Activated CD4-positive, alpha-beta T cell treated with anti-CD3 and anti-CD28 coated beads for 4 hours (primary cell): ENCODE measurements at regions not wholly inside any gene's neighbourhood (a gene's known extent, or its start where the extent isn't known, plus 50 kb on each side); places are given as distances from the start of the nearest gene placed in this dataset.
"Not testable (repeated sequence)": the region's sequence is repeated elsewhere in the genome, so short reads cannot be mapped to it uniquely, and the experiment has no call there.

Experiments
- DNase-seq, 2 donors: peaks; one replicate each; pipeline ENCODE4 v3.0.0-alpha.2; 2020

DNA sequence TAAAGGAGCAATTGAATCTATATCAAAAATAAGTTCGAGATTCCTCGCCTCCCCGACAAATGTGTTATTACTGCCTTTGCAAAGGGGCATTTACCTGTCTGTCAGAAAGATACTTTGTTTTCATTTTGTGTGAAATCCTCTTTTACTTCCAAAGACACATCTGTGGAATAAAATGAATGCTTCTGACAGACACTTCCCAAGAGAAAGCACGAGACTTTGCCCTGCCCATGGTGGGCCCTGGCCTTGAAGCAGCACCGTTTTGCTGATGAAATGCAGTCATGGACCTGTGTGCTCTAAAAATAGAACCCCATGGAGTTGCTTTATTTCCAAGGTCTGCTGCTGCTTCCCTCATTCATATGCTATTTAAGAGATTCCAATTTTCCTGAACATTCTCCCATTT, 85.9 kb upstream of the USP47 start:
- DNase-seq, result no peak

GRCh38 chr11:11752679-11753078, 89.1 kb upstream of the USP47 start:
- no peak for DNase-seq

DNA sequence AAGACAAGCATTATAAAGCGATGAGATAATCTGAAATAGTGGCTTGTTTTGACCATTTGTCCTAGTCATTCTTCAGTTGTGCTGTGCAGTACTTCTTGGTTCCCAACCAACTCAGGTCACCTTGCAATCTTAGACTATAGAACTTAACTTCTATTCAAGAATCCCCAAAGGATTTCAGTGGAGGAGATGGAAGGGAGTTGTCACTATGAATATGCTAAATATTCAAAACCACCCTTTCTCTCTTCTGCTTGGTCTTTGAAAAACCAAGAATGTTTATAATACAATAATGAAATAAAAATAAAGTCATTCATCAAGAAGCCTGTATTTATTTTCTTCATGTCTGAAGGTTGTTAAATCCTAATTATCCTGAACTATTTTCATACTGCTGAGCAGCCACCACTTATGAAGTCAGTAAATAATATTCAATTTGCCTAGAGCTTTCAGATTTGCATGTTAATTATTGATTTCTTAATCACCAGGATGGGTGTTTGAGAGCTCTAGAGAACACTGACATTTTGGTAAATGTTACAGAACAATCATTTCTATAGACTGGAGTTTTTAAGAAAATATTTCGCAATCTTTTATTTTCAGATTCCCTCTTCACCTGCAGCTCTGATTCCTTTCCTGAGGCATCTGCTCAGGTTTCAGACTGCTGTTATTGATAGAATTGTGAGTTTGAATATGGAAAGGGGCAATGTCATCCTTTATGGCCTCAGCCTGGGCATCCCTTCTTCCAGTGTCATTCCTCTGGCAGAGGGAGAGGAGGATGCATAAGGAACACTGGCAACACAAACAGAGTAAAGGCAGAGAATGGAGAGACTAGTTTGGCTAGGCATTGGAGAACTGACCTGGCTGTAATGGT, 91.5 kb upstream of the USP47 start:
- DNase-seq, result no peak

DNA sequence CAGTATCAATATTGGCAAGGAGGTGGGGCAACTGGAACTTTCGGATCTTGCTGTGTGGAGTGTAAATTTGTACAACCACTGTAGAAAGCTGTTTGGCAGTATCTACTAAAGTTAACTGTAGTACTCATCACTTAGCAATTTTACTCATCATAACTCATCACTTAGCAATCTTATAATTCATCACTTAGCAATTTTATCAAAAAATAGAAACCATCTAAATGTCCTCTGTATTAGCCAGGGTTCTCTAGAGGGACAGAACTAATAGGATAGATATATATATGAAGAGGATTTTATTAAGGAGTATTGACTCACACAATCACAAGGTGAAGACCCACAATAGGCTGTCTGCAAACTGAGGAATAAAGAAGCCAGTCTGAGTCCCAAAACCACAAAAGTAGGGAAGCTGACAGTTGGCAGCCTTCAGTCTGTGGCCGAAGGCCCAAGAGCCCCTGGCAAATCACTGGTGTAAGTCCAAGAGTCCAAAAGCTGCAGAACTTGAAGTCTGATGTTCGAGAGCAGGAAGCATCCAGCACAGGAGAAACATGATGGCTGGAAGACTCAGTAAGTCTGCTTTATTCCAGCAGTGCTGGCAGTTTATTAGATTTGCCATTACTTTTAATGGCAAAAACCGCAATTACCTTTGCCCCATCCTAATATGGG, 92.9 kb upstream of the USP47 start:
- no peak for DNase-seq

GRCh38 chr11:11747570-11747969, 94.2 kb upstream of the USP47 start:
- no peak for DNase-seq

DNA sequence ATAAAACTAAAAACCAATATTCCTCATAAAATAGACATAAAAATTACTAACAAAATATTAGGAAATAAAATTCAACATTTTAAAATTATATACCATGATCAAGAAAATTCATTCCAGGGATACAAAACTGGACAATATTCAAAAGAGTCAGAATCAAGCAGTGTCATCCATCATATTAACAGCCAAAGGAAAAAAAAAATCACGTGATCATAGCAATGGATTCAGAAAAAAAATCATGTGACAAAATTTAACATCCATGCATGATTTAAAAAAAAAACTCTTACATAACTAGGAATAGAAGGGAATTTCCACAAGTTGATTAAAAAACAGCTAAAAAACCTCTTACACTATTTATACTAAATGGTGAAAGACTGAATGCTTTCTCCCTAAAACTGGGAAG, 95.3 kb upstream of the USP47 start:
- DNase-seq, result no peak

GRCh38 chr11:11743216-11743615, 98.6 kb upstream of the USP47 start:
- DNase-seq, result no peak

- no peak for DNase-seq
Observed at GRCh38 chr11:11742486-11742885, 99.3 kb upstream of the USP47 start.

DNA sequence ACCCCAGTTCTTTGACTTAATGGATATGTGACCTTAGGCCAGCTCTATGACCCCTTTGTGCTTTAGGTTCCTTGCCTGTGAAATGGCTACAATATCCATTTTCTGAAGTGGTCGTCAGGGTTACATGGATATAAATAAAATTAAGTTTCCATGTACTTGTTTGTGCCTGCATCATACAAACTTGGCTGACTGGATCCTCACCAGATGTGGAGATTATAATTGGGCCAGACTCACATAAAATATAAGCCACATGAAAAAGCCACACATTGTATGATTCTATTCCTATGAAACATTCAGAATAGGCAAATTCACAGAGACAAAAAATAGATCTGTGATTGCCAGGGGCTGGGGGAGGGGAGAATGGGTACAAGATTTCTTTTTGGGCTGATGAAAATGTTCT, 100.9 kb upstream of the USP47 start:
- no peak for DNase-seq

- DNase-seq, result no peak
Observed at GRCh38 chr11:11740073-11740702, 101.6 kb upstream of the USP47 start.

DNA sequence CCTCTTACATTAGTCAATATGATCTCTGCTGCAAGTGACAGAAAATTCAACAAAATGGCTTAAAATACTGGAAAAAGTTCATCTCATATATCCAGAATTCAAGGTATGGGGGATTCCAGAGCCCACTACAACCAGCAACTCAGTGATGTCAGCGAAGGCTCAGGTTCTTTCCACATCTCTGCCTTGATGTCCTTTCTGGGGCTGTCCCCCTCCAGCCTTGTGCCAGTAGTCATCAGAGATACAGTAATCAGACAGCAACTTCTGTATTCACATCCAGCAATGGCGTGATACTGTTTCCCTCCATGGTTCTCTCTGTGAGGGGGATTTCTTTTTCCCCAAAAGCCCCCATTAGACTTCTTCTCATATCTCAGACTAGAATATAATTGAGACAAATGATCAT, 103.4 kb upstream of the USP47 start:
- no peak for DNase-seq

GRCh38 chr11:11735586-11735985, 106.2 kb upstream of the USP47 start:
- no peak for DNase-seq

GRCh38 chr11:11733246-11733747, 108.5 kb upstream of the USP47 start:
- DNase-seq, result no peak

DNA sequence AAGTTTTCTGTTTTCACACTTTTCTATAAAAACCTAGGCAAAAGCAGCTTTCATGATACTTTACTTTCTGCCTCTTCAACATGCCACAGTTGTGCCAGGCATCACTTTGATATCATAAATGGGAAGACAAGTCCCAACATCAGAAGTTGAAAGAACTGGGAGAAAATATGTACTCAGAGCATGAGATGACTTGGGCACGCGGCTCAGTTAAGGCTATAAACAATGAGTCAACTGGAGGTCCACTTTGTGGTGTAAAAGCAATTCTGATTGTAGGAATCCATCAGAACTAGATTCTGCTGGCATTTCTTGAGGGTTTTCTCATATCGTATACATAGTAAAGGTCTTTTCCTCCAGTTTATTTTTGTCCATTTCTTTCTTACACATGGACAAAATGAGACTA, 109.7 kb upstream of the USP47 start:
- DNase-seq, result no peak

DNA sequence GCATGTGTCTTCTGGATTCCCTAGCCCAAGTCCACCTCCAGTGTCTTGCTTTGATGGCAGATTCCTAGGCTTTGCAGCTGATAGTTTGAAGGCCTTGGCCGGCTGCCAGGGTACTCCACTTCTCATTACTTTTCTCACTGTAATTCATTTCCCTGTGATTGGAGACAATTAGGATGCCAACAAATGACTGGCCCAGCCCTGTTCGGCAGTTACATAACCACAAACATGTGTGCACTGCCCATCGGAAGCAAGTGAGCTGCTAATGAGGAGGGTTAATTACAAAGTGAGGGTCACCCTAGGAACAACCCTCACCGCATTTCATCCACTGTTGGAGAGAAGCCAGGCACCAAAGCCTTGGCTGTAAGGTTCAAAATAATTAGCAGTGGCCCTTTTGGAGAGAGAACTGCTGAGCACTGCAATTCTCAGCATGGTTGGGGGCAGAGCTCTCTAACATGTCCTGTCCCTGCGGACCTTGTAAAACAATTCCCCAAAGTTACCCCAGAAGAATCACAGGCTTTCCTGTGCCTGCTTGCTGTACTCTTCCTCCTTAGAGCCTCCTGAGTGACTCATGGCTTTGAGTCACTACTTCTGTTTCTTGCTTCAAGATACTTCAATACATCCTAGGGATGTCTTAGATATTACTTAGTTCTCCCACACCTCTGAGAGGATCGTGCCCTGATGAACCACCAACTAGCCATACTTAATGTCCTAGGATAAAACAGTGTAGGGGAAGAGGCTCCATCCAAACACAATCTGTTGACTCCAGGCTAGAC, 109.7 kb upstream of the GALNT18 start:
- DNase-seq, result no peak

GRCh38 chr11:11728386-11728785, 106.6 kb upstream of the GALNT18 start:
- no peak for DNase-seq

GRCh38 chr11:11725438-11725837, 103.6 kb upstream of the GALNT18 start:
- DNase-seq, result no peak

DNA sequence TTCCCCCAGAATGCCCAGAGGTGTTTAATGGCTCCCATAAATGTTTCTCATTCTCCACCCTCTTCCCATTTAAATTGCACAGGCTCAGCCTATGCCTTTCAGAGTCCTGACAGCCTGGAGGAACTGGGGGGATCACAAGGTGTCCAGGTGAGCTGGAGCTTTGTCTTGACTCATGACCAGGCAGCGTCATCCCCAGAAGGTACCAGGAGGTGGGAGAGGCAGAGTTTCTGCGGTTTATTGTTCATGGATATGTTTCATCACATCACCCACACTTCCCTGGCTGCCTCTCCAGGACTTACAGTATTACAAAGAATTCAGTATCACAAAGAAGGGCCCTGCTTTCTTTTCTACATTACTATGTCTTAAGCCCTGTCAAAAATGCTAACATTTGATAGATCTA, 103.2 kb upstream of the GALNT18 start:
- DNase-seq, result no peak

- no peak for DNase-seq
Observed at GRCh38 chr11:11722861-11723260, 101.1 kb upstream of the GALNT18 start.

GRCh38 chr11:11722246-11722645, 100.4 kb upstream of the GALNT18 start:
- DNase-seq, result no peak

DNA sequence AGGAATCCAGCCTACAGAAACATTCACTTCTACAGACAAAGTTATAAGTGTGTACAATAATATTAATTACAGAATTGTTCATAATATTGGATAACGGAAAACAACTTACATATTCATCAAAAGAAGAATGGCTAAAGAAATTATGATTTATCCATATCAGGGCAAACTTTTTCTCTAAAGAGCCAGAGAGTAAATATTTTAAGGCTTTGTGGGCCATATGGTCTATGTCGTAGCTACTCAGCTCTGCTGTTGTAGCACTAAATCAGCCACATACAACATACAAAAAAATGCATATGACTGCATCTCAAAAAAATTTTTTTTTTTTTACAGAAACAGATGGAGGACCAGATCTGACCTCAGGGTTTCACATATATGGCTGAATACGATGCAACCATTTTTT, 96.7 kb upstream of the GALNT18 start:
- DNase-seq, result no peak

DNA sequence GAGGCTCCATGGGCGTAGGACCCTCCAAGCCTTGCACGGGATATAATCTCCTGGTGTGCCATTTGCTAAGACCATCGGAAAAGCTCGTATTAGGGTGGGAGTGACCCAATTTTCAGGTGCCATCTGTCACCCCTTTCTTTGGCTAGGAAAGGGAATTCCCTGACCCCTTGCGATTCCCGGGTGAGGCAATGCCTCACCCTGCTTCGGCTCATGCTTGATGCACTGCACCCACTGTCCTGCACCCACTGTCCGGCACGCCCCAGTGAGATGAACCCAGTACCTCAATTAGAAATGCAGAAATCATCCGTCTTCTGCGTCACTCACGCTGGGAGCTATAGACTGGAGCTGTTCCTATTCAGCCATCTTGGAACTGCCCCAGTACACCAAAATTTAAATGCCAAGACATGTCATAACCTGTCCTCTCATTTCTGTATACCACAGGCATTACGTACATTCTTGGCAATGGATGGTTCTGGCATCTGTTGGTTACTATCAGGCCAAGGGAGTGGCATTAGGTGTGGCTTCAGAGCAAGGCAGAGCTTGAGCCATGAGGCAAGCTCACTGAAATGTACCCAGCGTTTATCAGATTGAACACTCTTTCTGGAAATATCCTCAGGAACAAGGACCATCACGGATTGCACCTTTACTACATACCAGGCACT, 95.4 kb upstream of the GALNT18 start:
- DNase-seq, result no peak

- not testable (repeated sequence) for DNase-seq
Observed at GRCh38 chr11:11715075-11715474, 93.3 kb upstream of the GALNT18 start.
